ENCODE measurements at regions not wholly inside any gene's neighbourhood (a gene's known extent, or its start where the extent isn't known, plus 50 kb on each side); places are given as distances from the start of the nearest gene placed in this dataset.

DNA sequence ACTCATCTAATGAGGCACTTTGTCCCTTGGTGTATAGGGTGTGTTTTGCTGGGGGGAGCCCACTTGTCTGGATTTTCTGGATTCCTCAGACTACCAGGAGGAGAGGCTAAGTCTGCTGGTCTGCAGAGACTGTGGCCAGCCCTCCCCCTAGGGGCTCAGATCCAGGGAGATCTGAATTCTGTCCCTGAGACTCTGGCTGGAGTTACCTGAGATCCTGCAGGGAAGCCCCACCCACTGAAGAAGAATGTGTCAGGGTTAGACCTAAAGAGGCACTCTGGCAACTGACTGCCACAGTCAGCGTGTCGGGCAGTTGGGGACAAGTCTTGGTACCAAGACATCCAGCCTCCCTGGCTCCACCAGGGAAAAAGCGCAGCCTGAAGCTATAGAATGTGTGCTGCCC, 138.9 kb downstream of the DCAF12L2 start:
- Histone ChIP-seq H3K4me2 (no peak overlapping the region), H3K9me3 (ENCODE audit: low read depth) (no peaks in the 10 kb centered on the region), H3K9ac (no peak overlapping the region), H3K36me3 (no peaks in the 10 kb centered on the region), H3K4me3 (no peak overlapping the region), H4K20me1 (ENCODE audit: low read depth) (no peaks in the 10 kb centered on the region), H3F3A (ENCODE audit: low read depth) (no peaks in the 10 kb centered on the region), H3K4me1 (no peaks in the 10 kb centered on the region), H2AFZ (replicated peaks) (no peak overlapping the region), H3K27ac (no peak overlapping the region), H3K79me2 (ENCODE audit: low read depth) (no peaks in the 10 kb centered on the region), H3K27me3 (no peaks in the 10 kb centered on the region)
- Mint-ChIP-seq H3K4me1 (no peaks in the 10 kb centered on the region), H3K4me3 (no peak overlapping the region), H3K9me3 (no peaks in the 10 kb centered on the region), H3K36me3 (no peaks in the 10 kb centered on the region), H3K27me3 (ENCODE audit: insufficient read depth, low read depth) (no peaks in the 10 kb centered on the region), H3K27ac (no peak overlapping the region)
- no peak for TF ChIP-seq EZH2phosphoT487 (IDR thresholded peaks at IDR 0.05)
- no peak for TF ChIP-seq EZH2 (IDR thresholded peaks at IDR 0.05)
- TF ChIP-seq, protein P1, sequence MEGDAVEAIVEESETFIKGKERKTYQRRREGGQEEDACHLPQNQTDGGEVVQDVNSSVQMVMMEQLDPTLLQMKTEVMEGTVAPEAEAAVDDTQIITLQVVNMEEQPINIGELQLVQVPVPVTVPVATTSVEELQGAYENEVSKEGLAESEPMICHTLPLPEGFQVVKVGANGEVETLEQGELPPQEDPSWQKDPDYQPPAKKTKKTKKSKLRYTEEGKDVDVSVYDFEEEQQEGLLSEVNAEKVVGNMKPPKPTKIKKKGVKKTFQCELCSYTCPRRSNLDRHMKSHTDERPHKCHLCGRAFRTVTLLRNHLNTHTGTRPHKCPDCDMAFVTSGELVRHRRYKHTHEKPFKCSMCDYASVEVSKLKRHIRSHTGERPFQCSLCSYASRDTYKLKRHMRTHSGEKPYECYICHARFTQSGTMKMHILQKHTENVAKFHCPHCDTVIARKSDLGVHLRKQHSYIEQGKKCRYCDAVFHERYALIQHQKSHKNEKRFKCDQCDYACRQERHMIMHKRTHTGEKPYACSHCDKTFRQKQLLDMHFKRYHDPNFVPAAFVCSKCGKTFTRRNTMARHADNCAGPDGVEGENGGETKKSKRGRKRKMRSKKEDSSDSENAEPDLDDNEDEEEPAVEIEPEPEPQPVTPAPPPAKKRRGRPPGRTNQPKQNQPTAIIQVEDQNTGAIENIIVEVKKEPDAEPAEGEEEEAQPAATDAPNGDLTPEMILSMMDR (IDR thresholded peaks at IDR 0.05): no peak
- DNase-seq (ENCODE audit: low spot score): no peak

DNA sequence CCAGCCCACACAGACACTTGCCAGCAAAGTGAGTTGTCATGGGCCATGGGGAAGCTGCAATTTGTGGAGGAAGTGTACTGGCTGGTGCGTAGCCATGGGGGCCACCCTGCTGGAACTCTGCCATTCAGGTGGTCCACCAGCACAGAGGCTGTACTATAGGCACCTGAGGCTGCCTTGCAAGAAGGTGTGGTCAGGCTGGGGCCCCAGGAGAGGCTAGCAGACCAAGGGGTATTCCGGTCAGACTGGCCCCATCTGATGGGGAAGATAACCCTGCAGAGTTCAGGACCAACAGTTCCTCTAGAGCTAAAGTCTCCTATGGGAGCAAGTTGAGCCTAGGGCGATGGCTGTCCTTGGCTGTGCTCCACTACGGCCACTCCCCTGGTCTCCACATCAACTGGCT, 136.1 kb downstream of the DCAF12L2 start:
- Histone ChIP-seq H3F3A (ENCODE audit: low read depth) (no peaks in the 10 kb centered on the region), H4K20me1 (ENCODE audit: low read depth) (no peaks in the 10 kb centered on the region), H2AFZ (replicated peaks) (no peak overlapping the region), H3K4me1 (no peaks in the 10 kb centered on the region), H3K9ac (no peak overlapping the region), H3K9me3 (ENCODE audit: low read depth) (peaks cover 7% of the 10 kb centered on the region), H3K27me3 (no peaks in the 10 kb centered on the region), H3K4me3 (no peak overlapping the region), H3K27ac (no peak overlapping the region), H3K36me3 (no peaks in the 10 kb centered on the region), H3K79me2 (ENCODE audit: low read depth) (no peaks in the 10 kb centered on the region), H3K4me2 (no peak overlapping the region)
- Mint-ChIP-seq H3K27me3 (ENCODE audit: insufficient read depth, low read depth) (no peaks in the 10 kb centered on the region), H3K36me3 (no peaks in the 10 kb centered on the region), H3K4me1 (no peaks in the 10 kb centered on the region), H3K27ac (no peak overlapping the region), H3K4me3 (no peak overlapping the region), H3K9me3 (no peaks in the 10 kb centered on the region)
- DNase-seq (ENCODE audit: low spot score): no peak
- TF ChIP-seq EZH2phosphoT487 (IDR thresholded peaks at IDR 0.05) (no peak), EZH2 (IDR thresholded peaks at IDR 0.05) (no peak)
- TF ChIP-seq, protein P1 (IDR thresholded peaks at IDR 0.05): no peak

DNA sequence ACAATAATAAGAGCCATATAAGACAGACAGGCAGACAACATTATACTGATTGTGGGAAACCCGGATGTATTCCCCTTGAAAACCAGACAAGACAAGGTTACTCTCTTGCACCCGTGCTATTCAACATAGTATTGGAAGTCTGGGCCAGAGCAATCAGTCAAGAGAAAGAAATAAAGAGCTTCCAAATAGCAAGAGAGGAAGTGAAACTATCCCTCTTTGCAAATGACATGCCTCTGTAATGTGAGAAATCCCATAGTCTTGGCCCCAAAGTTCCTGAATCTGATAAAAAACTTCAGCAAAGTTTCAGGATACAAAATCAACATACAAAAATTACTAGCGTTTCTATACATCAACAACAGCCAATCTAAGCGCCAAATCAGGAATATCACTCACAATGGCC, 102.1 kb downstream of the DCAF12L2 start:
- no peaks in the 10 kb centered on the region for H3K9me3 Mint-ChIP-seq
- Histone ChIP-seq H3K4me3 (no peak overlapping the region), H3K36me3 (no peaks in the 10 kb centered on the region), H3K27me3 (no peaks in the 10 kb centered on the region), H3K4me2 (no peak overlapping the region), H3K79me2 (ENCODE audit: low read depth) (no peaks in the 10 kb centered on the region), H2AFZ (replicated peaks) (no peak overlapping the region), H3K9me3 (ENCODE audit: low read depth) (no peaks in the 10 kb centered on the region), H4K20me1 (ENCODE audit: low read depth) (no peaks in the 10 kb centered on the region), H3K4me1 (no peaks in the 10 kb centered on the region), H3K27ac (no peak overlapping the region), H3K9ac (no peak overlapping the region), H3F3A (ENCODE audit: low read depth) (no peaks in the 10 kb centered on the region)
- H3K27ac Mint-ChIP-seq: no peak overlapping the region
- DNase-seq (ENCODE audit: low spot score): no peak
- TF ChIP-seq EZH2 (IDR thresholded peaks at IDR 0.05): no peak
- TF ChIP-seq EZH2phosphoT487 (IDR thresholded peaks at IDR 0.05): no peak
- TF ChIP-seq, protein P1 (IDR thresholded peaks at IDR 0.05): no peak
- H3K4me3 Mint-ChIP-seq: no peak overlapping the region
- H3K4me1 Mint-ChIP-seq: no peaks in the 10 kb centered on the region
- H3K36me3 Mint-ChIP-seq: no peaks in the 10 kb centered on the region
- peaks cover 3% of the 10 kb centered on the region for H3K27me3 Mint-ChIP-seq (ENCODE audit: insufficient read depth, low read depth)

All from neural progenitor cell (in vitro differentiated cells).